Mesenchymal stem cell (in vitro differentiated cells and primary cell): ENCODE measurements at regions not wholly inside any gene's neighbourhood (a gene's known extent, or its start where the extent isn't known, plus 50 kb on each side); places are given as distances from the start of the nearest gene placed in this dataset. TPM values are rescaled to one million over a fixed set of nuclear protein-coding genes. Genes with fewer than 3 reads are reported as not detected.

Experiments
- DNase-seq: peaks from one replicate; pipeline ENCODE4 v3.0.0-alpha.2; 2013
- H2AFZ ChIP-seq: one replicate; pipeline ENCODE4 v1.6.1; 2013; ENCODE audit warnings: low read depth, mild to moderate bottlenecking, control low read depth, inconsistent platforms, low read length, moderate library complexity
- H2AK5ac ChIP-seq: 2 replicates; pipeline ENCODE4 v1.6.1; 2013; ENCODE audit warnings: low read length, moderate library complexity, mild to moderate bottlenecking, inconsistent platforms; ENCODE audit not compliant: severe bottlenecking
- H2BK120ac ChIP-seq: one replicate; pipeline ENCODE4 v1.6.1; 2013; ENCODE audit warnings: low read depth, mild to moderate bottlenecking, inconsistent platforms, low read length, moderate library complexity
- H2BK12ac ChIP-seq, 2 experiments: one replicate each; pipeline ENCODE4 v1.6.1; 2013; ENCODE audit warnings: inconsistent platforms in 2 of 2, low read length in 2 of 2, mild to moderate bottlenecking in 2 of 2, moderate library complexity in 2 of 2, control low read depth in 1 of 2
- H2BK15ac ChIP-seq: one replicate; pipeline ENCODE4 v1.6.1; 2013; ENCODE audit warnings: mild to moderate bottlenecking, low read depth, inconsistent platforms; ENCODE audit not compliant: poor library complexity, severe bottlenecking
- H2BK5ac ChIP-seq: 2 replicates; pipeline ENCODE4 v1.6.1; 2013; ENCODE audit warnings: low read depth, mild to moderate bottlenecking, low read length, control low read depth, inconsistent platforms; ENCODE audit not compliant: poor library complexity, severe bottlenecking
- H3K14ac ChIP-seq, 2 experiments: one replicate each; pipeline ENCODE4 v1.6.1; 2013; ENCODE audit warnings: inconsistent platforms in 2 of 2, low read length in 2 of 2, control low read depth in 1 of 2, mild to moderate bottlenecking in 1 of 2, moderate library complexity in 1 of 2
- H3K18ac ChIP-seq, 2 experiments: one replicate each; pipeline ENCODE4 v1.6.1; 2013; ENCODE audit warnings: inconsistent platforms in 2 of 2, low read length in 2 of 2, control low read depth in 1 of 2, low read depth in 1 of 2, mild to moderate bottlenecking in 1 of 2
- H3K23ac ChIP-seq, 2 experiments: one replicate each; pipeline ENCODE4 v1.6.1; 2013; ENCODE audit warnings: inconsistent platforms in 2 of 2, low read length in 2 of 2, mild to moderate bottlenecking in 2 of 2, moderate library complexity in 2 of 2, control low read depth in 1 of 2
- H3K27ac ChIP-seq: 2 replicates; pipeline ENCODE4 v1.5.1; 2013; ENCODE audit warnings: mild to moderate bottlenecking, moderate library complexity, low read length, control low read depth, inconsistent platforms; ENCODE audit not compliant: poor library complexity, severe bottlenecking
- H3K27me3 ChIP-seq, 2 experiments: 2 replicates each; pipeline versions ENCODE4 v1.6.1 to v1.7.0; 2013; ENCODE audit warnings: low read length in 2 of 2, mild to moderate bottlenecking in 2 of 2, moderate library complexity in 2 of 2, control low read depth in 1 of 2, inconsistent platforms in 1 of 2; ENCODE audit not compliant: control insufficient read depth in 1 of 2, insufficient read depth in 1 of 2
- H3K36me3 ChIP-seq, 2 experiments: 2 replicates each; pipeline versions ENCODE4 v1.6.1 to v1.7.0; 2013; ENCODE audit warnings: low read length in 2 of 2, control low read depth in 1 of 2, inconsistent platforms in 1 of 2, low read depth in 1 of 2, mild to moderate bottlenecking in 1 of 2; ENCODE audit not compliant: insufficient read depth in 2 of 2, control insufficient read depth in 1 of 2
- H3K4ac ChIP-seq, 2 experiments: one replicate each; pipeline ENCODE4 v1.6.1; 2013; ENCODE audit warnings: inconsistent platforms in 2 of 2, low read length in 2 of 2, mild to moderate bottlenecking in 2 of 2, moderate library complexity in 2 of 2, control low read depth in 1 of 2, low read depth in 1 of 2
- H3K4me1 ChIP-seq: 2 replicates; pipeline ENCODE4 v1.6.1; 2013; ENCODE audit warnings: low read depth, low read length, control low read depth; ENCODE audit not compliant: control insufficient read depth, insufficient read depth
- H3K4me2 ChIP-seq: 2 replicates; pipeline ENCODE4 v1.6.1; 2013; ENCODE audit warnings: low read length, mild to moderate bottlenecking, inconsistent platforms; ENCODE audit not compliant: poor library complexity, severe bottlenecking
- H3K4me3 ChIP-seq, 2 experiments: 2 replicates each; pipeline versions ENCODE4 v1.5.1 to v1.7.0; 2013; ENCODE audit warnings: low read length in 2 of 2, mild to moderate bottlenecking in 2 of 2, control low read depth in 1 of 2, low read depth in 1 of 2; ENCODE audit not compliant: insufficient read depth in 1 of 2
- H3K79me1 ChIP-seq: replicated peaks from 2 replicates; pipeline ENCODE4 v1.6.1; 2013; ENCODE audit warnings: mild to moderate bottlenecking, control low read depth, low read length, inconsistent platforms; ENCODE audit not compliant: poor library complexity, severe bottlenecking
- H3K9ac ChIP-seq: 2 replicates; pipeline ENCODE4 v1.7.0; 2013; ENCODE audit warnings: mild to moderate bottlenecking, low read length, moderate library complexity
- H3K9me3 ChIP-seq: 2 replicates; pipeline ENCODE4 v1.7.0; 2013; ENCODE audit warnings: mild to moderate bottlenecking, low read length; ENCODE audit not compliant: control insufficient read depth
- H4K8ac ChIP-seq: one replicate; pipeline ENCODE4 v1.6.1; 2013; ENCODE audit warnings: inconsistent platforms, mild to moderate bottlenecking, low read length, moderate library complexity
- H4K91ac ChIP-seq: one replicate; pipeline ENCODE4 v1.6.1; 2013; ENCODE audit warnings: mild to moderate bottlenecking, low read length, inconsistent platforms
- WGBS: methylation state at CpG from one replicate; pipeline ENCODE4 v1.1.7; 2013; ENCODE audit warnings: mixed read lengths; 5-methylcytosine and 5-hydroxymethylcytosine counted together
- small RNA-seq: library from polyadenylated mRNA; stranded (forward); fragments of <200 nt; extraction: miRNeasy Mini kit (QIAGEN cat#:217004); gene quantifications from one replicate; pipeline ENCODE3, GENCODE V24; 2013; ENCODE audit warnings: low read depth

- Histone ChIP-seq H2AK5ac (no peak overlapping the region), H3K4ac (no peak overlapping the region), H3K9me3 (peaks cover 9% of the 10 kb centered on the region), H3K9ac (no peak overlapping the region), H2BK12ac (no peak overlapping the region), H3K27me3 (no peaks in the 10 kb centered on the region), H3K4me2 (no peak overlapping the region), H3K18ac (no peak overlapping the region), H3K23ac (no peak overlapping the region), H3K36me3 (no peaks in the 10 kb centered on the region), H2BK15ac (no peak overlapping the region), H3K79me1 (no peaks in the 10 kb centered on the region), H3K4me1 (no peaks in the 10 kb centered on the region), H4K91ac (no peak overlapping the region), H4K8ac (no peak overlapping the region), H2BK120ac (no peak overlapping the region), H2BK5ac (no peak overlapping the region), H2AFZ (no peak overlapping the region), H3K4me3 (no peak overlapping the region), H3K14ac (no peak overlapping the region), H3K27ac (no peak overlapping the region)
- 76% methylated on average over 2 of the region's 2 CpGs for WGBS
- DNase-seq = no peak
Observed at GRCh38 chr11:30174265-30175020, 56.4 kb upstream of the FSHB start.

Small RNA genes lying in the stretch of these regions (small RNA-seq; reads per million reads assigned to genes)
- not detected for gene AL358944.1
